22Rv1 (cell line): ENCODE measurements at regions not wholly inside any gene's neighbourhood (a gene's known extent, or its start where the extent isn't known, plus 50 kb on each side); places are given as distances from the start of the nearest gene placed in this dataset.

Experiments used
- CTCF ChIP-seq: fragments of 450-650 bp; IDR thresholded peaks from 2 replicates; pipeline ENCODE4 v1.5.1; 2017; ENCODE audit warnings: mild to moderate bottlenecking
- ZFX ChIP-seq: fragments of 450-650 bp; IDR thresholded peaks from 2 replicates; pipeline ENCODE4 v1.6.1; 2017; ENCODE audit warnings: antibody characterized with exemption, borderline replicate concordance

- TF ChIP-seq CTCF (no peak), ZFX (no peak)
These were observed 275.9 kb downstream of the TCF7L2 start for GRCh38 chr10:113225903-113226302.
